ENCODE measurements at regions not wholly inside any gene's neighbourhood (a gene's known extent, or its start where the extent isn't known, plus 50 kb on each side); places are given as distances from the start of the nearest gene placed in this dataset.

- no peak for DNase-seq
These were observed 107.4 kb upstream of the ADGRF1 start for GRCh38 chr6:47149554-47149953.

GRCh38 chr6:47149066-47149465 lies 106.9 kb upstream of the ADGRF1 start:
- no peak for DNase-seq

- no peak for DNase-seq
These were observed 105.8 kb upstream of the ADGRF1 start for GRCh38 chr6:47147836-47148344.

- no peak for DNase-seq
These were observed 105.1 kb upstream of the ADGRF1 start for GRCh38 chr6:47147175-47147727.

- no peak for DNase-seq
These were observed 104.5 kb upstream of the ADGRF1 start for GRCh38 chr6:47146431-47147174.

GRCh38 chr6:47145212-47145611 lies 103.1 kb upstream of the ADGRF1 start:
- DNase-seq: no peak

GRCh38 chr6:47144306-47144705 lies 102.2 kb upstream of the ADGRF1 start:
- DNase-seq: no peak

GRCh38 chr6:47141963-47142362 lies 99.8 kb upstream of the ADGRF1 start:
- DNase-seq: no peak

GRCh38 chr6:47141171-47141570 lies 99.0 kb upstream of the ADGRF1 start:
- no peak for DNase-seq

- DNase-seq: no peak
These were observed 95.9 kb upstream of the ADGRF1 start for GRCh38 chr6:47138046-47138445.

GRCh38 chr6:47137073-47137472 lies 94.9 kb upstream of the ADGRF1 start:
- DNase-seq: no peak

GRCh38 chr6:47135772-47136171 lies 93.6 kb upstream of the ADGRF1 start:
- no peak for DNase-seq

GRCh38 chr6:47134476-47135189 lies 92.5 kb upstream of the ADGRF1 start:
- no peak for DNase-seq

GRCh38 chr6:47133230-47134000 lies 91.3 kb upstream of the ADGRF1 start:
- no peak for DNase-seq

GRCh38 chr6:47132724-47133123 lies 90.6 kb upstream of the ADGRF1 start:
- DNase-seq: no peak

- no peak for DNase-seq
These were observed 89.6 kb upstream of the ADGRF1 start for GRCh38 chr6:47131773-47132172.

GRCh38 chr6:47130086-47130485 lies 88.0 kb upstream of the ADGRF1 start:
- no peak for DNase-seq

GRCh38 chr6:47129129-47129528 lies 87.0 kb upstream of the ADGRF1 start:
- no peak for DNase-seq

- no peak for DNase-seq
These were observed 84.7 kb upstream of the ADGRF1 start for GRCh38 chr6:47126647-47127391.

GRCh38 chr6:47118611-47119010 lies 76.5 kb upstream of the ADGRF1 start:
- DNase-seq: no peak

- DNase-seq: no peak
These were observed 75.2 kb upstream of the ADGRF1 start for GRCh38 chr6:47117314-47117713.

- DNase-seq: no peak
These were observed 74.5 kb upstream of the ADGRF1 start for GRCh38 chr6:47116606-47117005.

GRCh38 chr6:47116086-47116485 lies 74.0 kb upstream of the ADGRF1 start:
- no peak for DNase-seq

Data from CD4-positive, alpha-beta T cell treated with Interleukin-12 subunit alpha and Interleukin-12 subunit beta, for 1 hour (primary cell).